ENCODE measurements at regions not wholly inside any gene's neighbourhood (a gene's known extent, or its start where the extent isn't known, plus 50 kb on each side); places are given as distances from the start of the nearest gene placed in this dataset.

- intact Hi-C loops (cut with DNase I): no loop called here
- WGBS: 64% methylated on average over 1 of the region's 1 CpG
- H3K27ac ChIP-seq (replicated peaks in 1 of 4): no peak overlapping the region
- no peaks in the 10 kb centered on the region for H3K9me3 ChIP-seq
- TF ChIP-seq EP300 (IDR thresholded peaks at IDR 0.05) (no peak), POLR2A (IDR thresholded peaks at IDR 0.05; ENCODE audit: low read depth) (no peak)
- H3K36me3 ChIP-seq: no peaks in the 10 kb centered on the region
- no peak overlapping the region for H3K4me3 ChIP-seq
- DNase-seq (ENCODE audit: extremely low spot score): no peak
- H3K4me1 ChIP-seq: no peaks in the 10 kb centered on the region
- H3K27me3 ChIP-seq: no peaks in the 10 kb centered on the region
Observed at GRCh38 chr11:13891911-13892310, 70.6 kb upstream of the SPON1 start.

DNA sequence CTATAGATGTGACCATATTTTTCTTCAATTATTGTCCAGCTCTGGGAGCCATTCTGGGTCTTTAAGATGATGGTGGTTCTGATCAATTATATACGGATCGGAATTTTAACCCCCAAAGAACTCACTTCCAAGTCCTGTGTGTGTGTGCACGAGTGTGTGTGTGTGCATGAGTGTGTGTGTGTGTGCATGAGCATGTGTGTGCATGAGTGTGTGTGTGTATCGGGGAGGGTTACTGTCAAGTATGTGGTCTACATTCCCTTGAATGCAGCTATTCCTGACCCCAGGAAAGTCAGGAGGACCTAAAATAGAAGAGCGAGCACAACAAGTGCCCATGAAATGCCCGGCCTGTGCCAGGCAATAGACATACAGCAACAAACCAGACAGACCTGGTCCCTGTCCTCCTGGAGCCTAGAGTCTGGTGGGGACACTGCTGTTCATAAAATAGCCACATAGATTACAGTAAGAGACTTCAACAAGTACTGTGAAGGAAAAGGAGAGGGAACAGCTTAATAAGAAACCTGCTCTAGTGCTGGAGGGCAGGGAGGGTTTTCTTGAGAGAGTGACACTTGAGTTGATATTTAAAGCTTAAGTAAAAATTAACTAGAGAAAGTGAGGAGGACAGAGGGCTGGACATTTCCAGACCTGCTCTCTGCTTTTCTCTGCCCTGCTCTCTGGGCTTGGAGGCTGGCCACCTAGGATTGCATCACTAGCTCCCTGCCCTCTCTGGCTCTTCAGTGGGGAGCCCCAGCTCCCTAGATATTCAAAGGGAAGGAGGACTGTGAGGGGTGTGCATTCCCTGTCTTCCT, 66.1 kb upstream of the SPON1 start:
- TF ChIP-seq EP300 (IDR thresholded peaks at IDR 0.05): no peak
- no peak for TF ChIP-seq CTCF (IDR thresholded peaks at IDR 0.05)
- TF ChIP-seq POLR2A (IDR thresholded peaks at IDR 0.05; ENCODE audit: low read depth): no peak
- TF ChIP-seq POLR2AphosphoS5 (IDR thresholded peaks at IDR 0.05): no peak
- no peaks in the 10 kb centered on the region for H3K9me3 ChIP-seq
- no peaks in the 10 kb centered on the region for H3K4me1 ChIP-seq
- H3K27ac ChIP-seq (replicated peaks in 1 of 4): no peak overlapping the region
- intact Hi-C loops (cut with DNase I): no loop called here
- H3K36me3 ChIP-seq: no peaks in the 10 kb centered on the region
- 80% methylated on average over 6 of the region's 6 CpGs for WGBS
- peaks cover 0 to 5% (median 0%) of the 10 kb centered on the region in 4 donors for H3K27me3 ChIP-seq
- no peak for DNase-seq (ENCODE audit: extremely low spot score)
- H3K4me3 ChIP-seq: no peak overlapping the region

DNA sequence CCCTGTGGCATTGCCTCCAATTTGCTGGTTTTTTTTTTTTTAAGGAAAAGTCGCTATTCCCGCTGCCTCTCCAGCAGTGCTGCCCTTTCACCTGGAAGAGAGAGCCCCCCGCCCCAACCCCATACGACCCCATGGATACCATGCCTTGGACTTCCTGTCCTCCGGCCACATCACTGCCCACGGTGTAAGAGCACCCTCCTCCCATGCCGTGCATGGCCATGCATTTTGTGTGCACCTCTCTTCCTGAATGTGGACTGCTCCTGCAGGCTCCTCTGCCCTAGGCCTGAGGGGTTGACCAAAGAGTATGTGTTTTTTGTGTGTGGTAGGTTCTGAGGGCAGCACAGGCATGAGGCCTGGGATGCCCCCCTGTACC, 65.6 kb upstream of the SPON1 start:
- peaks cover 0 to 5% (median 0%) of the 10 kb centered on the region in 4 donors for H3K27me3 ChIP-seq
- DNase-seq (ENCODE audit: extremely low spot score): no peak
- no peaks in the 10 kb centered on the region for H3K4me1 ChIP-seq
- no peaks in the 10 kb centered on the region for H3K36me3 ChIP-seq
- intact Hi-C loops (cut with DNase I): no loop called here
- no peak overlapping the region for H3K27ac ChIP-seq (replicated peaks in 1 of 4)
- WGBS: 91% methylated on average over 7 of the region's 7 CpGs
- no peaks in the 10 kb centered on the region for H3K9me3 ChIP-seq
- H3K4me3 ChIP-seq: no peak overlapping the region
- TF ChIP-seq POLR2A (IDR thresholded peaks at IDR 0.05; ENCODE audit: low read depth) (no peak), POLR2AphosphoS5 (IDR thresholded peaks at IDR 0.05) (no peak), CTCF (IDR thresholded peaks at IDR 0.05) (no peak), EP300 (IDR thresholded peaks at IDR 0.05) (no peak)

DNA sequence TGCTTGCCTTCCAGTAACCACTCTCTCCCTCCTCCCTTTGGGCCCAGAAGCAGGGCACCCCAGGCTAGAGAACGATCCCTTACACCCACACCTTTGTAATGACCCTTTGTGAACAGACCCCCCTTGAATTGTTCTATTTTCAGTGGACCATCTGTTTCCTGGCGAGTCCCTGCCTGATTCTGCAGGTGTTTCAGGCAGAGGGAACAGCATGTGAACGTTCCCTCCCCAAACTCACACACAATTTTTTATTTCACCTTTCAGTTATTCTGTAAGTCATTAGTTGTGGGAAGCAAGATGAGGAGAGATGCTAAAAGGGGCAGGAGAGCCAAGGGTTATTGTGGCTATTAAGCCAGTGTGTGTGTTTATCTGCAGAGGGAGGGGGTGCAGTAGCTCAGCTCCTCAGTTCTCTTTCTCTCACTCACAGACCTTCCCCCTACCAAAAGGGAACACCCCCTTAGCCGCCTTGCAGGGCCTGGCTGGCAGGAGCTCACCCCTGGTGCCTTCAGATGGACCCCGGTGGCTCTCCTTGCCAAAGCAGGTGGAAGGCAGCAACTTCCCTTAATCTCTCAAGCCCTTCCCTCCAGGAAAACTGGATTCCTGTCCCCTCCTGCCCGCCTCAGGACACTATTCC, 64.8 kb upstream of the SPON1 start:
- no peak for TF ChIP-seq CTCF (IDR thresholded peaks at IDR 0.05)
- no peak for TF ChIP-seq EP300 (IDR thresholded peaks at IDR 0.05)
- TF ChIP-seq POLR2AphosphoS5 (IDR thresholded peaks at IDR 0.05): no peak
- TF ChIP-seq POLR2A (IDR thresholded peaks at IDR 0.05; ENCODE audit: low read depth): no peak
- peaks cover 0 to 5% (median 0%) of the 10 kb centered on the region in 4 donors for H3K27me3 ChIP-seq
- intact Hi-C loops (cut with DNase I): no loop called here
- no peak for DNase-seq (ENCODE audit: extremely low spot score)
- no peak overlapping the region for H3K4me3 ChIP-seq
- H3K36me3 ChIP-seq: no peaks in the 10 kb centered on the region
- H3K27ac ChIP-seq (replicated peaks in 1 of 4): no peak overlapping the region
- H3K4me1 ChIP-seq: no peaks in the 10 kb centered on the region
- H3K9me3 ChIP-seq: no peaks in the 10 kb centered on the region
- WGBS: 50% methylated on average over 6 of the region's 6 CpGs

GRCh38 chr11:13899603-13900002, 62.9 kb upstream of the SPON1 start:
- DNase-seq (ENCODE audit: extremely low spot score): no peak
- Histone ChIP-seq H3K27ac (replicated peaks in 1 of 4) (no peak overlapping the region), H3K4me3 (no peak overlapping the region), H3K36me3 (no peaks in the 10 kb centered on the region), H3K9me3 (no peaks in the 10 kb centered on the region), H3K4me1 (no peaks in the 10 kb centered on the region), H3K27me3 (peaks cover 0 to 5% (median 0%) of the 10 kb centered on the region in 4 donors)
- intact Hi-C loops (cut with DNase I): no loop called here
- TF ChIP-seq EP300 (IDR thresholded peaks at IDR 0.05): no peak
- TF ChIP-seq POLR2AphosphoS5 (IDR thresholded peaks at IDR 0.05): no peak
- no peak for TF ChIP-seq POLR2A (IDR thresholded peaks at IDR 0.05; ENCODE audit: low read depth)
- TF ChIP-seq CTCF (IDR thresholded peaks at IDR 0.05): no peak
